ENCODE measurements at regions not wholly inside any gene's neighbourhood (a gene's known extent, or its start where the extent isn't known, plus 50 kb on each side); places are given as distances from the start of the nearest gene placed in this dataset.

- Mint-ChIP-seq H3K27me3 (ENCODE audit: low read depth) (no peaks in the 10 kb centered on the region), H3K27ac (no peak overlapping the region), H3K4me3 (no peak overlapping the region), H3K36me3 (peaks cover 29% of the 10 kb centered on the region), H3K9me3 (peaks cover 20% of the 10 kb centered on the region), H3K4me1 (peaks cover 13% of the 10 kb centered on the region)
- POLR2A ChIA-PET, result no interaction called here
- ATAC-seq (no peak), DNase-seq (ENCODE audit: low spot score) (no peak)
- CTCF ChIA-PET, result no interaction called here
- TF ChIP-seq ZNF317 (CRISPR knock-in tag; IDR thresholded peaks at IDR 0.05; ENCODE audit: borderline replicate concordance, low read depth), result no peak
- TF ChIP-seq, protein P1, sequence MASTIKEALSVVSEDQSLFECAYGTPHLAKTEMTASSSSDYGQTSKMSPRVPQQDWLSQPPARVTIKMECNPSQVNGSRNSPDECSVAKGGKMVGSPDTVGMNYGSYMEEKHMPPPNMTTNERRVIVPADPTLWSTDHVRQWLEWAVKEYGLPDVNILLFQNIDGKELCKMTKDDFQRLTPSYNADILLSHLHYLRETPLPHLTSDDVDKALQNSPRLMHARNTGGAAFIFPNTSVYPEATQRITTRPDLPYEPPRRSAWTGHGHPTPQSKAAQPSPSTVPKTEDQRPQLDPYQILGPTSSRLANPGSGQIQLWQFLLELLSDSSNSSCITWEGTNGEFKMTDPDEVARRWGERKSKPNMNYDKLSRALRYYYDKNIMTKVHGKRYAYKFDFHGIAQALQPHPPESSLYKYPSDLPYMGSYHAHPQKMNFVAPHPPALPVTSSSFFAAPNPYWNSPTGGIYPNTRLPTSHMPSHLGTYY (CRISPR knock-in tag; IDR thresholded peaks at IDR 0.05), result no peak
- TF ChIP-seq, protein P2, sequence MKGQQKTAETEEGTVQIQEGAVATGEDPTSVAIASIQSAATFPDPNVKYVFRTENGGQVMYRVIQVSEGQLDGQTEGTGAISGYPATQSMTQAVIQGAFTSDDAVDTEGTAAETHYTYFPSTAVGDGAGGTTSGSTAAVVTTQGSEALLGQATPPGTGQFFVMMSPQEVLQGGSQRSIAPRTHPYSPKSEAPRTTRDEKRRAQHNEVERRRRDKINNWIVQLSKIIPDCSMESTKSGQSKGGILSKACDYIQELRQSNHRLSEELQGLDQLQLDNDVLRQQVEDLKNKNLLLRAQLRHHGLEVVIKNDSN (CRISPR knock-in tag; IDR thresholded peaks at IDR 0.05), result no peak
- no peak for TF ChIP-seq NFYB (CRISPR knock-in tag; conservative IDR thresholded peaks at IDR 0.05; ENCODE audit: low read depth)
- TF ChIP-seq ZSCAN18 (CRISPR knock-in tag; IDR thresholded peaks at IDR 0.05), result no peak
- TF ChIP-seq SMAD3 (CRISPR knock-in tag; IDR thresholded peaks at IDR 0.05; ENCODE audit: borderline replicate concordance), result no peak
- no peak for TF ChIP-seq HMGA2 (CRISPR knock-in tag; IDR thresholded peaks at IDR 0.05)
- TF ChIP-seq PRRX2 (CRISPR knock-in tag; IDR thresholded peaks at IDR 0.05), result no peak
- TF ChIP-seq RORB (CRISPR knock-in tag; IDR thresholded peaks at IDR 0.05), result no peak
- TF ChIP-seq, protein P3, sequence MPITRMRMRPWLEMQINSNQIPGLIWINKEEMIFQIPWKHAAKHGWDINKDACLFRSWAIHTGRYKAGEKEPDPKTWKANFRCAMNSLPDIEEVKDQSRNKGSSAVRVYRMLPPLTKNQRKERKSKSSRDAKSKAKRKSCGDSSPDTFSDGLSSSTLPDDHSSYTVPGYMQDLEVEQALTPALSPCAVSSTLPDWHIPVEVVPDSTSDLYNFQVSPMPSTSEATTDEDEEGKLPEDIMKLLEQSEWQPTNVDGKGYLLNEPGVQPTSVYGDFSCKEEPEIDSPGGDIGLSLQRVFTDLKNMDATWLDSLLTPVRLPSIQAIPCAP (CRISPR knock-in tag; IDR thresholded peaks at IDR 0.05), result no peak
- no peak for TF ChIP-seq ATF6 (CRISPR knock-in tag; IDR thresholded peaks at IDR 0.05)
- TF ChIP-seq NR2C2 (CRISPR knock-in tag; IDR thresholded peaks at IDR 0.05), result no peak
Measured at GRCh38 chr1:83055391-83056170, 943.4 kb downstream of the TTLL7 start.

DNA sequence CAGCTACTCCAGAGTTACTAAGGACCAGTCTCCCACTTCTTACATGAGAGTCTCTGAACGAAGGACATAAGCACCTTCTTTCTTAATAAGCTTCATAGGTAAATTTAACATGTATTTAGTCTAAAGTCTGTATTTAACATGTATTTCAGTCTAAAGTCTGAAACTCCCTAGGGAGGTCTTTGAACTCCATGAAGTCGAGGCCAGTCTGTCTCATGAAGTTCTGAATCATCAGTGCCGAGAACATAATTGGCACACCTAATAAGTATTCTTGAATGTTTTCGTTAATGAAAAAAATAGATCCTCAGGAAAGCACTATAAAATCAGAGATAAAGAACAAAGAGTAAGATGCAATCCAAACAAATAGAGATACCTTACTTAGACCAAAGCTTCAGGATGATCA is 945.5 kb downstream of the TTLL7 start:
- Mint-ChIP-seq H3K36me3 (peaks cover 42% of the 10 kb centered on the region), H3K9me3 (peaks cover 38% of the 10 kb centered on the region), H3K27me3 (ENCODE audit: low read depth) (no peaks in the 10 kb centered on the region), H3K4me1 (peaks cover 13% of the 10 kb centered on the region), H3K4me3 (no peak overlapping the region), H3K27ac (no peak overlapping the region)
- DNase-seq (ENCODE audit: low spot score) (no peak), ATAC-seq (no peak)
- CTCF ChIA-PET, result no interaction called here
- POLR2A ChIA-PET, result no interaction called here
- no peak for TF ChIP-seq MAX (CRISPR knock-in tag; IDR thresholded peaks at IDR 0.05)
- no peak for TF ChIP-seq MXD4 (CRISPR knock-in tag; IDR thresholded peaks at IDR 0.05; ENCODE audit: borderline replicate concordance)
- TF ChIP-seq OVOL2 (CRISPR knock-in tag; IDR thresholded peaks at IDR 0.05; ENCODE audit: borderline replicate concordance), result no peak
- no peak for TF ChIP-seq ZNF532 (CRISPR knock-in tag; IDR thresholded peaks at IDR 0.05; ENCODE audit: borderline replicate concordance)
- TF ChIP-seq ZNF416 (CRISPR knock-in tag; IDR thresholded peaks at IDR 0.05), result no peak
- no peak for TF ChIP-seq ATF1 (CRISPR knock-in tag; IDR thresholded peaks at IDR 0.05)
- TF ChIP-seq ZNF425 (CRISPR knock-in tag; conservative IDR thresholded peaks at IDR 0.05), result no peak
